Heart left ventricle (tissue), 16 donors: ENCODE measurements at regions not wholly inside any gene's neighbourhood (a gene's known extent, or its start where the extent isn't known, plus 50 kb on each side); places are given as distances from the start of the nearest gene placed in this dataset.
A peak's percentile ranks its signal among the peaks of the same experiment; 100 is the strongest.

Experiments used
- ATAC-seq, 4 donors: fragments of 200-7000 bp; cut with Tn5 transposase; one replicate each; pipeline ENCODE4 v1.9.1; 2020 to 2022; ENCODE audit warnings: moderate library complexity in 4 of 4, mild to moderate bottlenecking in 3 of 4, moderate number of reproducible peaks in 1 of 4
- DNase-seq, 5 donors: peaks; one replicate each; pipeline ENCODE4 v3.0.0-alpha.2; 2020
- H3K27ac ChIP-seq, 12 donors: fragments of 200-600 bp; sonication (generic) in 4 of 12; one replicate each; pipeline versions ENCODE4 v1.5.0 to v1.8.0; 2016 to 2022; ENCODE audit warnings: mild to moderate bottlenecking in 2 of 12
- H3K27me3 ChIP-seq, 9 donors: fragments of 200-600 bp; sonication (generic) in 2 of 9; one replicate each; pipeline versions ENCODE4 v1.5.1 to v1.8.0; 2016 to 2022; ENCODE audit warnings: mild to moderate bottlenecking in 3 of 9
- H3K36me3 ChIP-seq, 9 donors: fragments of 200-600 bp; sonication (generic) in 2 of 9; one replicate each; pipeline versions ENCODE4 v1.5.0 to v1.8.0; 2018 to 2022; ENCODE audit warnings: mild to moderate bottlenecking in 2 of 9
- H3K4me1 ChIP-seq, 12 donors: fragments of 200-600 bp; sonication (generic) in 4 of 12; one replicate each; pipeline versions ENCODE4 v1.5.0 to v1.8.0; 2016 to 2022; ENCODE audit warnings: mild to moderate bottlenecking in 3 of 12
- H3K4me3 ChIP-seq, 12 donors: fragments of 200-600 bp; sonication (generic) in 4 of 12; one replicate each; pipeline versions ENCODE4 v1.5.0 to v1.8.0; 2017 to 2022; ENCODE audit warnings: mild to moderate bottlenecking in 9 of 12, moderate library complexity in 4 of 12
- H3K9me3 ChIP-seq, 12 donors: fragments of 200-600 bp; sonication (generic) in 4 of 12; one replicate each; pipeline versions ENCODE4 v1.5.0 to v1.8.0; 2016 to 2022; ENCODE audit warnings: mild to moderate bottlenecking in 1 of 12
- CTCF ChIP-seq, 12 donors: fragments of 200-600 bp; sonication (generic) in 4 of 12; IDR thresholded peaks; one replicate each; pipeline versions ENCODE4 v1.5.0 to v1.8.0; 2018 to 2022; ENCODE audit warnings: antibody characterized with exemption in 12 of 12, mild to moderate bottlenecking in 5 of 12
- POLR2A ChIP-seq, 2 donors: fragments of 450-650 bp; IDR thresholded peaks; one replicate each; pipeline ENCODE4 v1.6.1; 2017; ENCODE audit warnings: antibody characterized with exemption in 2 of 2, mild to moderate bottlenecking in 2 of 2, moderate library complexity in 2 of 2
- WGBS, 4 donors: extraction: QIAGEN DNeasy Blood & Tissue Kit in 2 of 4; methylation state at CpG; one replicate each; pipeline versions ENCODE4 v1.1.5 to v1.1.7; 2013 to 2018; 5-methylcytosine and 5-hydroxymethylcytosine counted together
- intact Hi-C, 10 donors: fragments of 100-400 bp; cut with DNase I; formaldehyde crosslinking; loops; one replicate each; pipeline versions ENCODE4 v1.11.1 to v1.14.2; 2022
- donor health status: ischemic (EF 13 %, LVEDD 7.1; RV severe dilation, severe dysfunction).
- donor health status: healthy with polysubstance abuse.
- donor health status: DM: no; HTN: yes; CAD: no.
- donor health status: DM: no; HTN: no; CAD: no.
- donor health status: ischemic (EF 25% LVEDD 6.9; RV normal size, moderate dysfunction).
- donor health status: ischemic (EF 25% LVEDD 5.7; RV mildly dilated, moderate dysfunction).
- donor health status: healthy.
- donor health status: DM: yes; HTN: yes; CAD: no.
- donor health status: ischemic (EF 35%, LVEDD 5.7; RV mildly dilated, moderate dysfunction).
- donor health status: nonischemic (EF 11% LVEDD 7.7; RV severe dilation, severe dysfunction).
- donor health status: DM: yes; HTN: yes; CAD: no.
- donor health status: PGD.
- donor health status: ischemic (EF 29% LVEDD 5.4; RV normal size, mild dysfunction).
- donor health status: nonischemic (EF 23%, LVEDD 6.1; RV moderate dilation, normal function).

GRCh38 chr10:42959833-42960232, 117.0 kb upstream of the RET start:
- Histone ChIP-seq H3K36me3 (no peaks in the 10 kb centered on the region), H3K9me3 (peaks cover 0 to 15% (median 0%) of the 10 kb centered on the region in 12 donors), H3K27ac (peak overlapping the region in 1 of 12 donors; percentile 70), H3K4me3 (no peak overlapping the region), H3K4me1 (peaks cover 0 to 32% (median 18%) of the 10 kb centered on the region in 12 donors), H3K27me3 (no peaks in the 10 kb centered on the region)
- ATAC-seq (no peak), DNase-seq (peak in 2 of 5 donors; percentile 9 to 18)
- intact Hi-C loops: loop anchor here in 1 of 10 donors (10.0 kb wide), 1 partner anchor 115 kb away; the partner anchor contains the start of gene RET
- 86 to 96% (median 89%) methylated on average over 3 of the region's 3 CpGs for WGBS, 4 donors
- TF ChIP-seq CTCF (IDR thresholded peaks at IDR 0.05): no peak
- no peak for TF ChIP-seq POLR2A (IDR thresholded peaks at IDR 0.05)

- WGBS, 4 donors: 34 to 61% (median 52%) methylated on average over 7 of the region's 7 CpGs
- Histone ChIP-seq H3K36me3 (no peaks in the 10 kb centered on the region), H3K27me3 (no peaks in the 10 kb centered on the region), H3K4me1 (peaks cover 0 to 32% (median 18%) of the 10 kb centered on the region in 12 donors), H3K27ac (peak overlapping the region in 8 of 12 donors; percentile 18 to 70 (median 51)), H3K4me3 (no peak overlapping the region), H3K9me3 (peaks cover 0 to 15% (median 0%) of the 10 kb centered on the region in 12 donors)
- TF ChIP-seq POLR2A (IDR thresholded peaks at IDR 0.05) (no peak), CTCF (IDR thresholded peaks at IDR 0.05) (no peak)
- ATAC-seq: peak; percentile 47 to 82 (median 70)
- intact Hi-C loops: no loop called here
- DNase-seq: peak in 4 of 5 donors; percentile 5 to 61 (median 43)
These were observed 116.3 kb upstream of the RET start for GRCh38 chr10:42960491-42960990.

- H3K27ac ChIP-seq: peak overlapping the region in 8 of 12 donors; percentile 18 to 70 (median 51)
- ATAC-seq (peak; percentile 55 to 81 (median 76)), DNase-seq (peak in 4 of 5 donors; percentile 9 to 53 (median 40))
- 61 to 76% (median 64%) methylated on average over 9 to 10 of the region's 10 CpGs for WGBS, 4 donors
- no peak for TF ChIP-seq CTCF (IDR thresholded peaks at IDR 0.05)
- TF ChIP-seq POLR2A (IDR thresholded peaks at IDR 0.05): no peak
- no peaks in the 10 kb centered on the region for H3K27me3 ChIP-seq
- no peaks in the 10 kb centered on the region for H3K36me3 ChIP-seq
- H3K4me3 ChIP-seq: no peak overlapping the region
- H3K4me1 ChIP-seq: peaks cover 0 to 32% (median 18%) of the 10 kb centered on the region in 12 donors
- peaks cover 0 to 13% (median 0%) of the 10 kb centered on the region in 12 donors for H3K9me3 ChIP-seq
- intact Hi-C loops: no loop called here
These were observed 115.7 kb upstream of the RET start for GRCh38 chr10:42960991-42961795.

GRCh38 chr10:42961796-42962109, 115.1 kb upstream of the RET start:
- Histone ChIP-seq H3K4me1 (peaks cover 0 to 32% (median 18%) of the 10 kb centered on the region in 12 donors), H3K9me3 (peaks cover 0 to 7% (median 0%) of the 10 kb centered on the region in 12 donors), H3K36me3 (no peaks in the 10 kb centered on the region), H3K4me3 (no peak overlapping the region), H3K27ac (peak overlapping the region in 6 of 12 donors; percentile 18 to 70 (median 58)), H3K27me3 (no peaks in the 10 kb centered on the region)
- ATAC-seq (peak in 2 of 4 donors; percentile 5 to 24), DNase-seq (no peak)
- TF ChIP-seq CTCF (IDR thresholded peaks at IDR 0.05) (no peak), POLR2A (IDR thresholded peaks at IDR 0.05) (no peak)
- WGBS, 4 donors: 59 to 74% (median 66%) methylated on average over 5 to 6 of the region's 6 CpGs
- intact Hi-C loops: no loop called here
